Ishikawa (cell line): ENCODE measurements at regions not wholly inside any gene's neighbourhood (a gene's known extent, or its start where the extent isn't known, plus 50 kb on each side); places are given as distances from the start of the nearest gene placed in this dataset.

ENCODE experiments used
- CEBPB ChIP-seq: IDR thresholded peaks from 2 replicates; pipeline ENCODE4 v1.6.1; 2012
- CREB1 ChIP-seq: IDR thresholded peaks from 2 replicates; pipeline ENCODE4 v1.6.1; 2012; ENCODE audit warnings: low read depth
- EGR1 ChIP-seq: IDR thresholded peaks from 2 replicates; pipeline ENCODE4 v1.6.1; 2012
- RAD21 ChIP-seq: IDR thresholded peaks from 2 replicates; pipeline ENCODE4 v1.6.1; 2012; ENCODE audit warnings: low read depth
- TF ChIP-seq, protein P1 (sequence below): IDR thresholded peaks from 2 replicates; pipeline ENCODE4 v1.6.1; 2012
- TF ChIP-seq, protein P2 (sequence below): IDR thresholded peaks from 2 replicates; pipeline ENCODE4 v1.6.1; 2012; ENCODE audit warnings: low read depth, mild to moderate bottlenecking

DNA sequence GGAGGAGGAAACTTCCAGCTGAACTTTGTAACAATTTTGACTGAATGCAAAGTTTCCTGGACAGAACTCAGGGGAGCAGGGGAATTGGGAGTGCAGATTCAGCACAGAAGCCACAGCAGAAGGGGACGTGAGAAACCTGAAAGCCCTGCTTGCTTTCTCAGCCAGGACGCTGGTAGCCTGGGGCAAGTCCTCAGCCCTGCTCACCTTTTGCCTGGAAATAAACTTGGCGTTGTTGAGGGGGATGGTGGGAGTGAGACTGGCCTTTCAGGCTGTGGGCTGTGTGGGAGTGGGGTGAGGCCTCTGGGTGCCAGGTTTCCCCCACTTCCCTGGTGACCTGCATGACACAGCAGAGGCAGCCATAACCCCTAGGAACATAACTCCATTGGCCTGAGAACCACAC lies 238.1 kb upstream of the HS3ST5 start:
- TF ChIP-seq, protein P1, sequence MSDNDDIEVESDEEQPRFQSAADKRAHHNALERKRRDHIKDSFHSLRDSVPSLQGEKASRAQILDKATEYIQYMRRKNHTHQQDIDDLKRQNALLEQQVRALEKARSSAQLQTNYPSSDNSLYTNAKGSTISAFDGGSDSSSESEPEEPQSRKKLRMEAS: no peak
- TF ChIP-seq RAD21: no peak
- TF ChIP-seq, protein P2, sequence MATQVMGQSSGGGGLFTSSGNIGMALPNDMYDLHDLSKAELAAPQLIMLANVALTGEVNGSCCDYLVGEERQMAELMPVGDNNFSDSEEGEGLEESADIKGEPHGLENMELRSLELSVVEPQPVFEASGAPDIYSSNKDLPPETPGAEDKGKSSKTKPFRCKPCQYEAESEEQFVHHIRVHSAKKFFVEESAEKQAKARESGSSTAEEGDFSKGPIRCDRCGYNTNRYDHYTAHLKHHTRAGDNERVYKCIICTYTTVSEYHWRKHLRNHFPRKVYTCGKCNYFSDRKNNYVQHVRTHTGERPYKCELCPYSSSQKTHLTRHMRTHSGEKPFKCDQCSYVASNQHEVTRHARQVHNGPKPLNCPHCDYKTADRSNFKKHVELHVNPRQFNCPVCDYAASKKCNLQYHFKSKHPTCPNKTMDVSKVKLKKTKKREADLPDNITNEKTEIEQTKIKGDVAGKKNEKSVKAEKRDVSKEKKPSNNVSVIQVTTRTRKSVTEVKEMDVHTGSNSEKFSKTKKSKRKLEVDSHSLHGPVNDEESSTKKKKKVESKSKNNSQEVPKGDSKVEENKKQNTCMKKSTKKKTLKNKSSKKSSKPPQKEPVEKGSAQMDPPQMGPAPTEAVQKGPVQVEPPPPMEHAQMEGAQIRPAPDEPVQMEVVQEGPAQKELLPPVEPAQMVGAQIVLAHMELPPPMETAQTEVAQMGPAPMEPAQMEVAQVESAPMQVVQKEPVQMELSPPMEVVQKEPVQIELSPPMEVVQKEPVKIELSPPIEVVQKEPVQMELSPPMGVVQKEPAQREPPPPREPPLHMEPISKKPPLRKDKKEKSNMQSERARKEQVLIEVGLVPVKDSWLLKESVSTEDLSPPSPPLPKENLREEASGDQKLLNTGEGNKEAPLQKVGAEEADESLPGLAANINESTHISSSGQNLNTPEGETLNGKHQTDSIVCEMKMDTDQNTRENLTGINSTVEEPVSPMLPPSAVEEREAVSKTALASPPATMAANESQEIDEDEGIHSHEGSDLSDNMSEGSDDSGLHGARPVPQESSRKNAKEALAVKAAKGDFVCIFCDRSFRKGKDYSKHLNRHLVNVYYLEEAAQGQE: no peak
- TF ChIP-seq CEBPB: no peak
- no peak for TF ChIP-seq CREB1
- TF ChIP-seq EGR1: no peak
